OCI-LY1 (cell line): ENCODE measurements at regions not wholly inside any gene's neighbourhood (a gene's known extent, or its start where the extent isn't known, plus 50 kb on each side); places are given as distances from the start of the nearest gene placed in this dataset.

Experiments used
- CTCF ChIP-seq: fragments of 200-600 bp; sonication (generic), shearing (Covaris generic); IDR thresholded peaks from 2 replicates; pipeline ENCODE4 v1.5.1; 2017; ENCODE audit warnings: mild to moderate bottlenecking, antibody characterized with exemption, low read length, moderate library complexity, mixed read lengths
- EZH2 ChIP-seq: fragments of 200-600 bp; sonication (generic), shearing (Covaris generic); IDR thresholded peaks from 2 replicates; pipeline ENCODE4 v1.8.0; 2017; ENCODE audit warnings: borderline replicate concordance, mixed run types, mild to moderate bottlenecking, antibody characterized with exemption, low read length, moderate library complexity, mixed read lengths

DNA sequence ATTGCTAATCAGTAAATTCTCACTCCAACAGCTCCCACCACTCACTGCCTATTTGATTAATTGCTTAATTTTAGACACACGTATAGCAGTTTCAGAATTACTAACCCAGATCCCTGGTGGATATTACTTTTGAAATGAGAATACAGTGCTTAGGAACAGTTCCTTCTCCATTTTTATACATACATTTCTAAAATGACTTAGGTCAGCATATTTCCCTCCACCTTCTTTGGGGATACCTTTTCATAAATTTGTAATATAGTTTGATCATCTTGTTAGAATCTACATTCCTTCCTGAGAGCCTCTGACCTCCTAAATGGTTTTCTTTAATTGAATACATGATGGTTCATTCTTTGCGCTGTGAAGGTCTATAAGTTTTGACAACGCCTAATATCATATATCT is 279.8 kb upstream of the NETO1 start:
- TF ChIP-seq CTCF (no peak), EZH2 (no peak)
